HEK293T (cell line): ENCODE measurements at regions not wholly inside any gene's neighbourhood (a gene's known extent, or its start where the extent isn't known, plus 50 kb on each side); places are given as distances from the start of the nearest gene placed in this dataset.

Experiments
- CTCF ChIA-PET: fragments of 350-600 bp; formaldehyde crosslinking; extraction: SDS; loops from one replicate; lab custom pipeline; 2021; ENCODE audit warnings: antibody characterized with exemption, inconsistent platforms; lab: Yijun Ruan, JAX
- POLR2A ChIA-PET: fragments of 350-600 bp; formaldehyde crosslinking; extraction: SDS; loops from one replicate; lab custom pipeline; 2020; ENCODE audit warnings: antibody characterized with exemption, inconsistent platforms; lab: Yijun Ruan, JAX
- DNase-seq: peaks from one replicate; pipeline ENCODE4 v3.0.0; 2012; ENCODE audit warnings: mixed read lengths; ENCODE audit errors: extremely low spot score
- ARNT ChIP-seq: fragments of 450-650 bp; IDR thresholded peaks from 2 replicates; pipeline ENCODE4 v1.6.1; 2017; ENCODE audit warnings: mild to moderate bottlenecking
- BHLHE40 ChIP-seq: fragments of 450-650 bp; IDR thresholded peaks from 2 replicates; pipeline ENCODE4 v1.6.1; 2016; ENCODE audit warnings: mild to moderate bottlenecking, moderate library complexity, borderline replicate concordance
- CTBP1 ChIP-seq: fragments of 450-650 bp; IDR thresholded peaks from 2 replicates; pipeline ENCODE4 v1.6.1; 2016; ENCODE audit warnings: borderline replicate concordance
- ELF4 ChIP-seq: fragments of 450-650 bp; IDR thresholded peaks from 2 replicates; pipeline ENCODE4 v1.6.1; 2017; ENCODE audit warnings: antibody characterized with exemption
- FOXA1 ChIP-seq: fragments of 450-650 bp; IDR thresholded peaks from 2 replicates; pipeline ENCODE4 v1.6.1; 2016; ENCODE audit warnings: mild to moderate bottlenecking
- FOXK2 ChIP-seq: fragments of 450-650 bp; IDR thresholded peaks from 2 replicates; pipeline ENCODE4 v1.6.1; 2016; ENCODE audit warnings: mild to moderate bottlenecking
- FOXM1 ChIP-seq: fragments of 450-650 bp; IDR thresholded peaks from 2 replicates; pipeline ENCODE4 v1.6.1; 2017; ENCODE audit warnings: mild to moderate bottlenecking, borderline replicate concordance
- HDGF ChIP-seq: fragments of 450-650 bp; IDR thresholded peaks from 2 replicates; pipeline ENCODE4 v1.6.1; 2017; ENCODE audit warnings: antibody characterized with exemption, borderline replicate concordance
- L3MBTL2 ChIP-seq: fragments of 450-650 bp; conservative IDR thresholded peaks from 2 replicates; pipeline ENCODE4 v1.6.1; 2016; ENCODE audit warnings: mild to moderate bottlenecking
- LEF1 ChIP-seq: fragments of 450-650 bp; IDR thresholded peaks from 2 replicates; pipeline ENCODE4 v1.6.1; 2017; ENCODE audit warnings: mild to moderate bottlenecking, borderline replicate concordance
- NFRKB ChIP-seq: fragments of 450-650 bp; IDR thresholded peaks from 2 replicates; pipeline ENCODE4 v1.6.1; 2016; ENCODE audit warnings: mild to moderate bottlenecking, moderate library complexity
- PKNOX1 ChIP-seq: fragments of 450-650 bp; IDR thresholded peaks from 2 replicates; pipeline ENCODE4 v1.6.1; 2016
- SP1 ChIP-seq: fragments of 450-650 bp; IDR thresholded peaks from 2 replicates; pipeline ENCODE4 v1.6.1; 2017
- SUZ12 ChIP-seq: fragments of 450-650 bp; IDR thresholded peaks from 2 replicates; pipeline ENCODE4 v1.6.1; 2016; ENCODE audit warnings: mild to moderate bottlenecking
- TARDBP ChIP-seq: fragments of 450-650 bp; IDR thresholded peaks from 2 replicates; pipeline ENCODE4 v1.6.1; 2016
- ZNF384 ChIP-seq: fragments of 450-650 bp; IDR thresholded peaks from 2 replicates; pipeline ENCODE4 v1.6.1; 2016

- CTCF ChIA-PET = no interaction called here
These were observed 74.4 kb upstream of the GALNT9 start for GRCh38 chr12:132403636-132404434.

GRCh38 chr12:132402831-132403416 lies 73.5 kb upstream of the GALNT9 start:
- CTCF ChIA-PET = interaction anchor here (1.1 kb wide), 1 partner anchor 11 kb away, joined by 3 read pairs; no protein-coding TSS in a partner anchor
- POLR2A ChIA-PET = no interaction called here
- TF ChIP-seq FOXM1 (no peak), PKNOX1 (no peak), BHLHE40 (no peak), SP1 (no peak), NFRKB (no peak), ELF4 (no peak), FOXK2 (no peak), SUZ12 (no peak), ZNF384 (no peak), CTBP1 (no peak), ARNT (no peak), TARDBP (no peak), LEF1 (no peak), HDGF (no peak), FOXA1 (no peak), L3MBTL2 (no peak)
- no peak for DNase-seq

More at GRCh38 chr12:132403636-132404434, 74.4 kb upstream of the GALNT9 start:
- DNase-seq = no peak
- TF ChIP-seq ARNT (no peak), FOXM1 (no peak), ZNF384 (no peak), FOXA1 (no peak), FOXK2 (no peak), BHLHE40 (no peak), HDGF (no peak)
- POLR2A ChIA-PET = no interaction called here

GRCh38 chr12:132401982-132402381 lies 72.6 kb upstream of the GALNT9 start:
- ChIA-PET POLR2A (no interaction called here), CTCF (no interaction called here)
- TF ChIP-seq CTBP1 = no peak
- TF ChIP-seq FOXA1 = no peak
- no peak for TF ChIP-seq HDGF
- TF ChIP-seq NFRKB = no peak
- no peak for TF ChIP-seq BHLHE40
- TF ChIP-seq LEF1 = no peak
- TF ChIP-seq FOXK2 = no peak
- TF ChIP-seq ZNF384 = no peak
- no peak for TF ChIP-seq L3MBTL2
- no peak for TF ChIP-seq ELF4
- no peak for TF ChIP-seq SP1
- DNase-seq = no peak

GRCh38 chr12:132400011-132400641 lies 70.7 kb upstream of the GALNT9 start:
- ChIA-PET CTCF (no interaction called here), POLR2A (no interaction called here)
- TF ChIP-seq BHLHE40 = no peak
- TF ChIP-seq ARNT = no peak
- TF ChIP-seq HDGF = no peak
- no peak for TF ChIP-seq PKNOX1
- TF ChIP-seq CTBP1 = no peak
- no peak for TF ChIP-seq SP1
- TF ChIP-seq NFRKB = no peak
- no peak for TF ChIP-seq SUZ12
- no peak for TF ChIP-seq ZNF384
- DNase-seq = peak; percentile 36

- TF ChIP-seq PKNOX1 (peak; percentile 56), ARNT (no peak)
These were observed 70.0 kb upstream of the GALNT9 start for GRCh38 chr12:132399092-132400010.

More at GRCh38 chr12:132399092-132400010, 70.0 kb upstream of the GALNT9 start:
- POLR2A ChIA-PET = no interaction called here
- CTCF ChIA-PET = no interaction called here
- no peak for DNase-seq
